GM13977 (cell line): ENCODE measurements at regions not wholly inside any gene's neighbourhood (a gene's known extent, or its start where the extent isn't known, plus 50 kb on each side); places are given as distances from the start of the nearest gene placed in this dataset.
A peak's percentile ranks its signal among the peaks of the same experiment; 100 is the strongest.

Experiments
- DNase-seq: peaks from one replicate; pipeline ENCODE4 v3.0.0; 2012; ENCODE audit warnings: low spot score
- CTCF ChIP-seq: IDR thresholded peaks from 2 replicates; pipeline ENCODE4 v1.5.1; 2012; ENCODE audit warnings: mild to moderate bottlenecking, control low read depth; ENCODE audit not compliant: insufficient read depth; ENCODE audit errors: extremely low read depth, missing control alignments
- in situ Hi-C: fragments of 300-500 bp; cut with MboI; formaldehyde crosslinking; loops from one replicate; pipeline ENCODE4 v1.12.0; 2022; ENCODE audit warnings: low sequenced_read_pairs, low pct_unique_long_range_greater_than_20kb, mixed read lengths, inconsistent platforms; ENCODE audit not compliant: unreplicated experiment

GRCh38 chr10:16116404-16117304, 256.3 kb upstream of the MINDY3 start:
- peak; percentile 68 for TF ChIP-seq CTCF
- in situ Hi-C loops, result no loop called here

GRCh38 chr10:16117305-16117695, 257.0 kb upstream of the MINDY3 start:
- in situ Hi-C loops, result no loop called here
- no peak for DNase-seq
- TF ChIP-seq CTCF, result no peak

More at GRCh38 chr10:16116404-16117304, 256.3 kb upstream of the MINDY3 start:
- DNase-seq, result peak; percentile 15

GRCh38 chr10:16119445-16119844, 259.1 kb upstream of the MINDY3 start:
- DNase-seq, result no peak
- in situ Hi-C loops, result no loop called here
- no peak for TF ChIP-seq CTCF

GRCh38 chr10:16120563-16120962, 260.3 kb upstream of the MINDY3 start:
- DNase-seq, result no peak
- in situ Hi-C loops, result no loop called here
- no peak for TF ChIP-seq CTCF

GRCh38 chr10:16141499-16141898, 281.2 kb upstream of the MINDY3 start:
- in situ Hi-C loops, result no loop called here
- no peak for DNase-seq
- no peak for TF ChIP-seq CTCF

GRCh38 chr10:16146993-16147392, 286.7 kb upstream of the MINDY3 start:
- in situ Hi-C loops, result no loop called here
- DNase-seq, result no peak
- no peak for TF ChIP-seq CTCF
